Caco-2 (cell line): ENCODE measurements at regions not wholly inside any gene's neighbourhood (a gene's known extent, or its start where the extent isn't known, plus 50 kb on each side); places are given as distances from the start of the nearest gene placed in this dataset.

Experiments
- BruUV-seq: library from RNA; stranded (reverse); fragments of 400-500 nt; replicated peaks from 2 replicates; lab custom pipeline; 2021; lab: Mats Ljungman, UMichigan
- CTCF ChIA-PET: fragments of 300-600 bp; sonication (Branson Sonifier 250); formaldehyde crosslinking; loops from one replicate; lab custom pipeline; 2022; ENCODE audit warnings: antibody characterized with exemption; lab: Charles Lee
- POLR2A ChIA-PET: fragments of 300-600 bp; sonication (Branson Sonifier 250); formaldehyde crosslinking; loops from one replicate; lab custom pipeline; 2022; ENCODE audit warnings: antibody characterized with exemption; lab: Charles Lee
- DNase-seq, 2 experiments: peaks; one replicate each; pipeline versions ENCODE4 v3.0.0 to v3.0.0-alpha.2; 2020 to 2022
- H3K27me3 ChIP-seq: replicated peaks from 2 replicates; pipeline ENCODE4 v1.6.0; 2011; ENCODE audit warnings: low read length; ENCODE audit not compliant: control insufficient read depth, insufficient read depth
- H3K36me3 ChIP-seq: 2 replicates; pipeline ENCODE4 v1.5.1; 2011; ENCODE audit warnings: low read length; ENCODE audit not compliant: control insufficient read depth, insufficient read depth
- H3K4me1 ChIP-seq: fragments of 250-450 bp; sonication (Bioruptor Pico); 2 replicates; pipeline ENCODE4 v1.5.1; 2020; ENCODE audit warnings: mild to moderate bottlenecking
- H3K4me3 ChIP-seq: 2 replicates; pipeline ENCODE4 v1.5.1; 2011; ENCODE audit warnings: low read depth, mild to moderate bottlenecking, control low read depth, low read length
- H3K9me3 ChIP-seq: fragments of 250-450 bp; sonication (Bioruptor Pico); 2 replicates; pipeline ENCODE4 v1.5.1; 2020; ENCODE audit warnings: mild to moderate bottlenecking, moderate library complexity
- H3K27ac Mint-ChIP-seq: one replicate; pipeline ENCODE4 v1.8.0; 2022; ENCODE audit warnings: mixed read lengths; ENCODE audit not compliant: unreplicated experiment
- H3K27me3 Mint-ChIP-seq: one replicate; pipeline ENCODE4 v1.8.0; 2022; ENCODE audit warnings: mixed read lengths; ENCODE audit not compliant: insufficient read depth, unreplicated experiment
- H3K36me3 Mint-ChIP-seq: one replicate; pipeline ENCODE4 v1.8.0; 2022; ENCODE audit warnings: mild to moderate bottlenecking, mixed read lengths; ENCODE audit not compliant: insufficient read depth, unreplicated experiment
- H3K4me1 Mint-ChIP-seq: one replicate; pipeline ENCODE4 v1.8.0; 2022; ENCODE audit warnings: low read depth, mixed read lengths; ENCODE audit not compliant: unreplicated experiment
- H3K4me3 Mint-ChIP-seq: one replicate; pipeline ENCODE4 v1.8.0; 2022; ENCODE audit warnings: mild to moderate bottlenecking, moderate library complexity, mixed read lengths; ENCODE audit not compliant: unreplicated experiment
- H3K9me3 Mint-ChIP-seq: one replicate; pipeline ENCODE4 v1.8.0; 2022; ENCODE audit warnings: mixed read lengths; ENCODE audit not compliant: unreplicated experiment
- intact Hi-C: fragments of 100-400 bp; cut with micrococcal nuclease; formaldehyde crosslinking; loops from one replicate; pipeline ENCODE4 v1.10.0; 2022; ENCODE audit not compliant: unreplicated experiment
- TF ChIP-seq, protein P1 (sequence below), 2 experiments: fragments of 200-600 bp in 1 of 2; IDR thresholded peaks; 1 replicate in 1 of 2; 2 replicates in 1 of 2; pipeline versions ENCODE4 v1.5.1 to v1.8.0; 2011 to 2022; ENCODE audit warnings: antibody characterized with exemption in 1 of 2, control low read depth in 1 of 2, inconsistent platforms in 1 of 2, low read depth in 1 of 2, low read length in 1 of 2, mild to moderate bottlenecking in 1 of 2, moderate library complexity in 1 of 2; ENCODE audit not compliant: insufficient read depth in 1 of 2, severe bottlenecking in 1 of 2, unreplicated experiment in 1 of 2

DNA sequence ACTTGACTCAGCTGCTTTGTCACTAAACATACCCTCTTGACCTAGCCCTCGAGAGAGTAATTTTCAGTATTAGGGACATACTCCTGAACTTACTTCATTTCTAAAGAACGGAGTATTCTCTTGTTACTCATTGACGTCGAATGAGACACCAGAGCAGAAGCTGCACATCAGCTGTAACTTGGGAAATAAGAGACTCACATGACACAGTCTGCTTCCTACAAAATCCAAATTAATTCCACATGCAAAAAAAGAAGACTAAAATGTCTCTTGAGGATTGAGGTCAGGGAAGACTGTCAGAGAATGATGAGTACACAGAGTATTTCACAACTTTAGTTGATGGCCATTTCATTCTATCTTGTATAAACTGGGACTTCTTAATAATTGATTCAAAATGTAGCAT is 114.7 kb upstream of the EGFR start:
- BruUV-seq: no TSS peak
- CTCF ChIA-PET: no interaction called here
- intact Hi-C loops: no loop called here

DNA sequence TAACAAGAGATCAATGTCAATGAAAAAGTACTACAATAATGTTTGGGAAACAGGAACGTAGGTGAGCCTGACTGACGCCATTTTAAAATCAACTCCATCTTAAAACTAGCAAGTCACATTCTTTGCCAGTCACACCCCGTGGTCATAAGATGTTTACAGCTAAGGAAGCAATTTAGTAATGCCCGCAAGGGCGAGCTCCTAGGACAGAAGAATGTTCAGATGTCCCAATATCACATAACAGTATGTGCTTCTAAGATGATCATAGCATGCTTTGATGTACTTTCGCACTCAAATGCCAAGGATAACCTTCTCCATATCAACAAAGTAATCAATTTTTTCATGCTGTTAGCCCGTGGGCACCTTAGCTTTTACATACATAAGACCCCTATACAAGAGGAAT is 113.8 kb upstream of the EGFR start:
- no peaks in the 10 kb centered on the region for H3K9me3 ChIP-seq
- no TSS peak for BruUV-seq
- H3K9me3 Mint-ChIP-seq: no peaks in the 10 kb centered on the region
- TF ChIP-seq, protein P1, sequence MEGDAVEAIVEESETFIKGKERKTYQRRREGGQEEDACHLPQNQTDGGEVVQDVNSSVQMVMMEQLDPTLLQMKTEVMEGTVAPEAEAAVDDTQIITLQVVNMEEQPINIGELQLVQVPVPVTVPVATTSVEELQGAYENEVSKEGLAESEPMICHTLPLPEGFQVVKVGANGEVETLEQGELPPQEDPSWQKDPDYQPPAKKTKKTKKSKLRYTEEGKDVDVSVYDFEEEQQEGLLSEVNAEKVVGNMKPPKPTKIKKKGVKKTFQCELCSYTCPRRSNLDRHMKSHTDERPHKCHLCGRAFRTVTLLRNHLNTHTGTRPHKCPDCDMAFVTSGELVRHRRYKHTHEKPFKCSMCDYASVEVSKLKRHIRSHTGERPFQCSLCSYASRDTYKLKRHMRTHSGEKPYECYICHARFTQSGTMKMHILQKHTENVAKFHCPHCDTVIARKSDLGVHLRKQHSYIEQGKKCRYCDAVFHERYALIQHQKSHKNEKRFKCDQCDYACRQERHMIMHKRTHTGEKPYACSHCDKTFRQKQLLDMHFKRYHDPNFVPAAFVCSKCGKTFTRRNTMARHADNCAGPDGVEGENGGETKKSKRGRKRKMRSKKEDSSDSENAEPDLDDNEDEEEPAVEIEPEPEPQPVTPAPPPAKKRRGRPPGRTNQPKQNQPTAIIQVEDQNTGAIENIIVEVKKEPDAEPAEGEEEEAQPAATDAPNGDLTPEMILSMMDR (IDR thresholded peaks at IDR 0.05; ENCODE audit: insufficient read depth in 1 of 2, low read depth in 1 of 2, low read length in 1 of 2, severe bottlenecking in 1 of 2, unreplicated experiment in 1 of 2): no peak
- intact Hi-C loops: no loop called here
- H3K4me3 ChIP-seq: no peak overlapping the region
- H3K4me1 ChIP-seq: no peaks in the 10 kb centered on the region
- H3K4me1 Mint-ChIP-seq: no peaks in the 10 kb centered on the region
- no peaks in the 10 kb centered on the region for H3K27me3 Mint-ChIP-seq
- no peak overlapping the region for H3K27ac Mint-ChIP-seq
- no peaks in the 10 kb centered on the region for H3K36me3 Mint-ChIP-seq
- no peak overlapping the region for H3K4me3 Mint-ChIP-seq
- H3K27me3 ChIP-seq: no peaks in the 10 kb centered on the region
- no peaks in the 10 kb centered on the region for H3K36me3 ChIP-seq
- no peak for DNase-seq
- ChIA-PET POLR2A (no interaction called here), CTCF (no interaction called here)

More for the DNA sequence above, 114.7 kb upstream of the EGFR start:
- DNase-seq: no peak
- TF ChIP-seq, protein P1 (IDR thresholded peaks at IDR 0.05; ENCODE audit: insufficient read depth in 1 of 2, low read depth in 1 of 2, low read length in 1 of 2, severe bottlenecking in 1 of 2, unreplicated experiment in 1 of 2): no peak
- Mint-ChIP-seq H3K4me1 (no peaks in the 10 kb centered on the region), H3K27me3 (no peaks in the 10 kb centered on the region), H3K4me3 (no peak overlapping the region), H3K27ac (no peak overlapping the region), H3K9me3 (no peaks in the 10 kb centered on the region), H3K36me3 (no peaks in the 10 kb centered on the region)
- Histone ChIP-seq H3K36me3 (no peaks in the 10 kb centered on the region), H3K27me3 (no peaks in the 10 kb centered on the region), H3K4me3 (no peak overlapping the region), H3K9me3 (no peaks in the 10 kb centered on the region), H3K4me1 (no peaks in the 10 kb centered on the region)
- POLR2A ChIA-PET: no interaction called here

DNA sequence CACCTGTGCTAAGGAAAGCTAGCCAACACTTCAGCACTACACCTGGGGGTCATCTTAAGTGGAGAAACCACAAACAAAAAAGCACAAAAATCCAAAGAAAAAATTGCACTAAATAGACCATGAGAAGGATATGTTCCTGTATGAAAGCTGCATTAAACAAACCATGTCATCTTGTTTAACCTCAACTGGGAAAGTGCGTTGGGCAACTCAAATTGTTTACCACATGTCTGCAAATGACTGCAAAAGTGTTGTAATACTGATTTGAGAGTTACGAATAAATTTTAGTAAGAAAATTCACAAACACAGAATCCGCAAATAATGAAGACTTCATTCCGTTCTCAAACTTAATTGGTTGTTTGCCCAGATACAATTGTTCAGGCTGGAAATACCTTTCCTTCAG is 111.9 kb upstream of the EGFR start:
- POLR2A ChIA-PET: no interaction called here
- TF ChIP-seq, protein P1 (IDR thresholded peaks at IDR 0.05; ENCODE audit: insufficient read depth in 1 of 2, low read depth in 1 of 2, low read length in 1 of 2, severe bottlenecking in 1 of 2, unreplicated experiment in 1 of 2): no peak
- BruUV-seq: no TSS peak
- Histone ChIP-seq H3K36me3 (no peaks in the 10 kb centered on the region), H3K4me1 (no peaks in the 10 kb centered on the region), H3K9me3 (no peaks in the 10 kb centered on the region), H3K4me3 (no peak overlapping the region), H3K27me3 (no peaks in the 10 kb centered on the region)
- intact Hi-C loops: no loop called here
- no peaks in the 10 kb centered on the region for H3K4me1 Mint-ChIP-seq
- no peaks in the 10 kb centered on the region for H3K36me3 Mint-ChIP-seq
- H3K9me3 Mint-ChIP-seq: no peaks in the 10 kb centered on the region
- no peak overlapping the region for H3K4me3 Mint-ChIP-seq
- no peaks in the 10 kb centered on the region for H3K27me3 Mint-ChIP-seq
- no peak overlapping the region for H3K27ac Mint-ChIP-seq
- no peak for DNase-seq
- CTCF ChIA-PET: no interaction called here
